Prostate gland (tissue), 2 donors: ENCODE measurements at regions not wholly inside any gene's neighbourhood (a gene's known extent, or its start where the extent isn't known, plus 50 kb on each side); places are given as distances from the start of the nearest gene placed in this dataset.

Source experiments
- DNase-seq: peaks from one replicate; pipeline ENCODE4 v3.0.0-alpha.2; 2019; ENCODE audit warnings: low spot score
- H3K27ac ChIP-seq, 2 donors: fragments of 200-600 bp; sonication (generic); 2 replicates each; pipeline ENCODE4 v1.5.1; 2017 to 2019
- H3K27me3 ChIP-seq: fragments of 200-600 bp; sonication (generic); replicated peaks from 2 replicates; pipeline ENCODE4 v1.5.1; 2019; ENCODE audit not compliant: insufficient read depth
- H3K36me3 ChIP-seq, 2 donors: fragments of 200-600 bp; sonication (generic); 1 replicate in 1 of 2; 2 replicates in 1 of 2; pipeline versions ENCODE4 v1.5.1 to v1.8.1; 2017 to 2019
- H3K4me1 ChIP-seq: fragments of 200-600 bp; sonication (generic); replicated peaks from 2 replicates; pipeline ENCODE4 v1.5.1; 2019
- H3K4me3 ChIP-seq, 2 donors: fragments of 200-600 bp; sonication (generic); 2 replicates each; pipeline ENCODE4 v1.5.1; 2017 to 2019
- H3K9me3 ChIP-seq: fragments of 200-600 bp; sonication (generic); 2 replicates; pipeline ENCODE4 v1.5.1; 2017
- POLR2A ChIP-seq: fragments of 450-650 bp; IDR thresholded peaks from one replicate; pipeline ENCODE4 v1.6.1; 2016; ENCODE audit warnings: antibody characterized with exemption, mild to moderate bottlenecking
- POLR2AphosphoS5 ChIP-seq: sonication (generic); formaldehyde crosslinking; IDR thresholded peaks from one replicate; pipeline ENCODE4 v1.6.1; 2017; ENCODE audit warnings: antibody characterized with exemption
- WGBS: methylation state at CpG from one replicate; pipeline ENCODE4 v1.1.5; 2018; 5-methylcytosine and 5-hydroxymethylcytosine counted together
- intact Hi-C: fragments of 100-400 bp; cut with DNase I; formaldehyde crosslinking; loops from one replicate; pipeline ENCODE4 v1.14.2; 2022
- TF ChIP-seq, protein P1 (sequence below), 4 experiments: fragments of 200-600 bp in 2 of 4; fragments of 450-650 bp in 2 of 4; sonication (generic) in 2 of 4; IDR thresholded peaks; 1 replicate in 3 of 4; 2 replicates in 1 of 4; pipeline ENCODE4 v1.5.1; 2016 to 2019; ENCODE audit warnings: antibody characterized with exemption in 4 of 4, mild to moderate bottlenecking in 2 of 4, moderate library complexity in 2 of 4

DNA sequence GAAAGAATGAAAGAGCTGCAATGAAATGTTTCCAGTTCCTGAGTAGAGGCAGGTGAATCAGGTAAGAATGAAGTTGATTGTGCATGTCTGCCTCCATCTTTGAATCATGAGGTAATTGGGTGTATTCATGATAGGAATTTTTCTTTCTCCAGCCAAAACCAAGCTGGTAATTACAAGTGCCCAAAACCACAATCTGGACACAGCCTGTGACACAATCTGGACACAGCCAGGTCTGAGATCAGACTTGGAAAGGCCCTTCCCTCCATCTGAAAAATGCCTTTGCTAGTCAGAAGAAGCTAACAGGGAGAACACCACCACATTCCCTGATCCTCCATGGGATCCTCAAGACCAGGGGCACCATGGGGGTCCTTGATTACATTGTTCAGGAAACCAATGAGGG lies 338.5 kb upstream of the THBS1 start:
- H3K4me3 ChIP-seq: no peak overlapping the region
- no peak for DNase-seq
- H3K4me1 ChIP-seq: no peaks in the 10 kb centered on the region
- no peaks in the 10 kb centered on the region for H3K27me3 ChIP-seq
- no peaks in the 10 kb centered on the region for H3K9me3 ChIP-seq
- no peak overlapping the region for H3K27ac ChIP-seq
- no peaks in the 10 kb centered on the region for H3K36me3 ChIP-seq
- no peak for TF ChIP-seq POLR2A
- TF ChIP-seq, protein P1, sequence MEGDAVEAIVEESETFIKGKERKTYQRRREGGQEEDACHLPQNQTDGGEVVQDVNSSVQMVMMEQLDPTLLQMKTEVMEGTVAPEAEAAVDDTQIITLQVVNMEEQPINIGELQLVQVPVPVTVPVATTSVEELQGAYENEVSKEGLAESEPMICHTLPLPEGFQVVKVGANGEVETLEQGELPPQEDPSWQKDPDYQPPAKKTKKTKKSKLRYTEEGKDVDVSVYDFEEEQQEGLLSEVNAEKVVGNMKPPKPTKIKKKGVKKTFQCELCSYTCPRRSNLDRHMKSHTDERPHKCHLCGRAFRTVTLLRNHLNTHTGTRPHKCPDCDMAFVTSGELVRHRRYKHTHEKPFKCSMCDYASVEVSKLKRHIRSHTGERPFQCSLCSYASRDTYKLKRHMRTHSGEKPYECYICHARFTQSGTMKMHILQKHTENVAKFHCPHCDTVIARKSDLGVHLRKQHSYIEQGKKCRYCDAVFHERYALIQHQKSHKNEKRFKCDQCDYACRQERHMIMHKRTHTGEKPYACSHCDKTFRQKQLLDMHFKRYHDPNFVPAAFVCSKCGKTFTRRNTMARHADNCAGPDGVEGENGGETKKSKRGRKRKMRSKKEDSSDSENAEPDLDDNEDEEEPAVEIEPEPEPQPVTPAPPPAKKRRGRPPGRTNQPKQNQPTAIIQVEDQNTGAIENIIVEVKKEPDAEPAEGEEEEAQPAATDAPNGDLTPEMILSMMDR (IDR thresholded peaks at IDR 0.05): no peak
- intact Hi-C loops: no loop called here

DNA sequence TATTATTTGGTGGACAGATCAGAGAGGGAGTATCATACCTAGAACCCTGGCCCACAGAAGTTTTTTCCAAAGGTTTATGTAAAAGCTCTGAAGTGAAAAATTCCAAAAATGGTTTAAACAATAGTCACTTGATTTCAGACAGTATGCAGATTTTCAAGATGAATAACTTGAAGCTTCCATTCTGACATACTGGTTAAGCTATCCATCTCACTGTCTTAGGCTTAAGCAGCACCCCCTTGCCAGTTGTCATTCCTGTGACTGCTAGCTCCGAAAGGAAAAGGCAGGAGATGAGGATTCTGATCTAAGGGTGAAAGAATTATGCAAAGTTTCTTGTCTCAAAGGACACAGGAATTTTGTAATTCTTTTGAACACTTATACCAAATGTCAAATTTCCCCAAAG lies 337.5 kb upstream of the THBS1 start:
- no peak for DNase-seq
- Histone ChIP-seq H3K4me3 (no peak overlapping the region), H3K9me3 (no peaks in the 10 kb centered on the region), H3K27ac (no peak overlapping the region), H3K36me3 (no peaks in the 10 kb centered on the region), H3K4me1 (no peaks in the 10 kb centered on the region), H3K27me3 (no peaks in the 10 kb centered on the region)
- WGBS: 94% methylated on average over 1 of the region's 1 CpG
- TF ChIP-seq POLR2A (no peak), POLR2AphosphoS5 (no peak)
- TF ChIP-seq, protein P1 (IDR thresholded peaks at IDR 0.05): no peak
- intact Hi-C loops: no loop called here

DNA sequence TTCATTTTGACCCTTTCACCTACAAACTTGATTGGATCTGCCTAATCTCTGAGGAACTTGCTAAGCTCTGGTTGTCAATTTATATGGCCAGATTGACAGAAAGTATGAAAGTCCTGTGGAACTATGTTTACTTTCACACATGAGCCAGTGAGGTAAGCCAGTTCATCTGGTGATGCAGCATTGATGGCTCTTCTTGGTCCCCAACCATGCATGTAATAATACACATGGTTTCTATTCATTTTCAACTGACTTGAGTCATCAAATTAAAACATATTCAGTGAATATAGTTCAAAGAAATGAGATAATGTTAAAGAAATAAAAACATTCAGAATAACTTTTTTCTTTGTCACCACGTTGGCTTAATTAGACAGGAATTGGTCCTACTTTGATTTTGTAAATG lies 336.1 kb upstream of the THBS1 start:
- intact Hi-C loops: no loop called here
- TF ChIP-seq POLR2AphosphoS5: no peak
- no peak for TF ChIP-seq POLR2A
- TF ChIP-seq, protein P1 (IDR thresholded peaks at IDR 0.05): no peak
- H3K27ac ChIP-seq: no peak overlapping the region
- no peaks in the 10 kb centered on the region for H3K36me3 ChIP-seq
- H3K27me3 ChIP-seq: no peaks in the 10 kb centered on the region
- no peaks in the 10 kb centered on the region for H3K9me3 ChIP-seq
- H3K4me1 ChIP-seq: no peaks in the 10 kb centered on the region
- no peak for DNase-seq
- 95% methylated on average over 1 of the region's 1 CpG for WGBS
- H3K4me3 ChIP-seq: no peak overlapping the region

DNA sequence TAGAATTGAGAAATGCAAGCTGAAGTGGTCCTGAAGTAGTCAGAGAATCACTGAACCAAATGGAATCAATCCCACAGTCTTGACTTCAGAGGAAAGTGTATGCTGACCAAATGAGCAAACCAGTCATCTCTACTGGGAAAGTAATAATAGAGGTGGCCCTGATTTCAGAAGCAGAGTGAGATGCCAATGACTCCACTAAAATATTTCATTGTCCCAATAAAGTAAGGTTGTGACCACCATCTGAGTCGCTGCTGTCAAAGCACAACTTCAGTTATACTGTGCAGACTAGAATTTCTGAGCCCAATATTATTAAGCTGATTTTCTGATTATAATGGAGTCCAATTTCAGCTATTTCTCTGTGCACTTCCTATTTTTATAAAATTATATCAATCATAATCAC lies 334.4 kb upstream of the THBS1 start:
- TF ChIP-seq, protein P1 (IDR thresholded peaks at IDR 0.05): no peak
- no peak for TF ChIP-seq POLR2AphosphoS5
- no peak for TF ChIP-seq POLR2A
- no peaks in the 10 kb centered on the region for H3K4me1 ChIP-seq
- no peaks in the 10 kb centered on the region for H3K9me3 ChIP-seq
- DNase-seq: no peak
- no peaks in the 10 kb centered on the region for H3K27me3 ChIP-seq
- intact Hi-C loops: no loop called here
- H3K27ac ChIP-seq: no peak overlapping the region
- 93% methylated on average over 1 of the region's 1 CpG for WGBS
- no peaks in the 10 kb centered on the region for H3K36me3 ChIP-seq
- no peak overlapping the region for H3K4me3 ChIP-seq

DNA sequence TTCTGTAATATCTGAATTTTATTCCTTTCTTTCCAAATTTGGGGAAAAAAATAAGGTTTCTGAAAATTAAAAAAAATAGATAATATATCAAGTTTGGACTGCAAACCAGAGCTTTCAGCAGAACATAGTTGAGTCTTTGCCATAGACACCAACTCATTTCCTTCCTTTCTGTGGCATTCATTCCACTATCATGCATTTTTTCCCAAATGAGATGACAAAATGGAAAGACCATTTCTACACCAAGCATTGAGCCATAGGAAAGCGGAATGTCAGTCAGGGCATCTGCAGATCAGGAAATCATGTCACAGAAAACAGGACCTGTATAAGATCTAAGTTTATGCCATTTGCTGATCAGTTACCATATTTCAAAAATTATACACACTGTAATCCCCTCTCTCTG lies 333.3 kb upstream of the THBS1 start:
- TF ChIP-seq POLR2A: no peak
- Histone ChIP-seq H3K4me1 (no peaks in the 10 kb centered on the region), H3K4me3 (no peak overlapping the region), H3K27me3 (no peaks in the 10 kb centered on the region), H3K36me3 (no peaks in the 10 kb centered on the region), H3K27ac (no peak overlapping the region), H3K9me3 (no peaks in the 10 kb centered on the region)
- 95% methylated on average over 1 of the region's 1 CpG for WGBS
- DNase-seq: no peak
- intact Hi-C loops: no loop called here

DNA sequence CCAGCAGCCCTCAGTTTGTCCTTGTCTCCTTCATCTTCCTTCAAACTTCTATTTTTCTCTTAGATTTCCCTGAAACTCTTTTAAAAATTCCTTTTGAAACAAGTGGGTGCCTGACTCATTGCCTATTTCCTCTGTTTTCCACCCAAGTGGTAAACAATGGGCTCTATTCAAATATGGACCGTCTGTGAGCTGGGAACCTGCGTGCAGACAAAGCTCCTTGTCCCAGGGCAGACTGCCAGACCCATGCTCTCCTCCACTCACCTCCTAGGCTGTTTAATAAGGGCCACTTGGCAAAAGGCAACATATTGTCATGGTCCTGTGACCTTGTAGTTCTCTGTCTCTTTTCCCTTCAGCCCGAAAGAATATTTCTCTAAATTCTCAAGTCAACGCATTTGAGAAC lies 332.7 kb upstream of the THBS1 start:
- TF ChIP-seq POLR2AphosphoS5: no peak
- TF ChIP-seq, protein P1 (IDR thresholded peaks at IDR 0.05): no peak
- TF ChIP-seq POLR2A: no peak
- no peaks in the 10 kb centered on the region for H3K27me3 ChIP-seq
- DNase-seq: no peak
- no peaks in the 10 kb centered on the region for H3K36me3 ChIP-seq
- no peak overlapping the region for H3K4me3 ChIP-seq
- H3K9me3 ChIP-seq: no peaks in the 10 kb centered on the region
- H3K27ac ChIP-seq: no peak overlapping the region
- WGBS: 53% methylated on average over 4 of the region's 4 CpGs
- intact Hi-C loops: no loop called here
- H3K4me1 ChIP-seq: no peaks in the 10 kb centered on the region
